Tibial nerve (tissue), 4 donors: ENCODE measurements at regions not wholly inside any gene's neighbourhood (a gene's known extent, or its start where the extent isn't known, plus 50 kb on each side); places are given as distances from the start of the nearest gene placed in this dataset.

Experiments
- EP300 ChIP-seq, 2 donors: sonication (generic); formaldehyde crosslinking; IDR thresholded peaks; one replicate each; pipeline ENCODE4 v1.6.1; 2017; ENCODE audit warnings: antibody characterized with exemption in 2 of 2, mild to moderate bottlenecking in 1 of 2
- POLR2A ChIP-seq, 2 donors: fragments of 450-650 bp; IDR thresholded peaks; one replicate each; pipeline ENCODE4 v1.6.1; 2017; ENCODE audit warnings: antibody characterized with exemption in 2 of 2, mild to moderate bottlenecking in 2 of 2, moderate library complexity in 2 of 2
- TF ChIP-seq, protein P1 (sequence below), 5 experiments: fragments of 200-600 bp in 3 of 5; fragments of 450-650 bp in 2 of 5; sonication (generic) in 3 of 5; IDR thresholded peaks; one replicate each; pipeline ENCODE4 v1.5.1; 2016 to 2019; ENCODE audit warnings: antibody characterized with exemption in 5 of 5, mild to moderate bottlenecking in 3 of 5, moderate library complexity in 2 of 5

- TF ChIP-seq, protein P1, sequence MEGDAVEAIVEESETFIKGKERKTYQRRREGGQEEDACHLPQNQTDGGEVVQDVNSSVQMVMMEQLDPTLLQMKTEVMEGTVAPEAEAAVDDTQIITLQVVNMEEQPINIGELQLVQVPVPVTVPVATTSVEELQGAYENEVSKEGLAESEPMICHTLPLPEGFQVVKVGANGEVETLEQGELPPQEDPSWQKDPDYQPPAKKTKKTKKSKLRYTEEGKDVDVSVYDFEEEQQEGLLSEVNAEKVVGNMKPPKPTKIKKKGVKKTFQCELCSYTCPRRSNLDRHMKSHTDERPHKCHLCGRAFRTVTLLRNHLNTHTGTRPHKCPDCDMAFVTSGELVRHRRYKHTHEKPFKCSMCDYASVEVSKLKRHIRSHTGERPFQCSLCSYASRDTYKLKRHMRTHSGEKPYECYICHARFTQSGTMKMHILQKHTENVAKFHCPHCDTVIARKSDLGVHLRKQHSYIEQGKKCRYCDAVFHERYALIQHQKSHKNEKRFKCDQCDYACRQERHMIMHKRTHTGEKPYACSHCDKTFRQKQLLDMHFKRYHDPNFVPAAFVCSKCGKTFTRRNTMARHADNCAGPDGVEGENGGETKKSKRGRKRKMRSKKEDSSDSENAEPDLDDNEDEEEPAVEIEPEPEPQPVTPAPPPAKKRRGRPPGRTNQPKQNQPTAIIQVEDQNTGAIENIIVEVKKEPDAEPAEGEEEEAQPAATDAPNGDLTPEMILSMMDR (IDR thresholded peaks at IDR 0.05), result no peak
- TF ChIP-seq POLR2A (IDR thresholded peaks at IDR 0.05) (no peak), EP300 (IDR thresholded peaks at IDR 0.05) (no peak)
Observed at GRCh38 chr18:26705757-26706156, 157.4 kb upstream of the KCTD1 start.
